GM12892 (cell line): ENCODE measurements at regions not wholly inside any gene's neighbourhood (a gene's known extent, or its start where the extent isn't known, plus 50 kb on each side); places are given as distances from the start of the nearest gene placed in this dataset.

Experiments
- POLR2A ChIP-seq: IDR thresholded peaks from 2 replicates; pipeline ENCODE4 v1.6.1; 2011; ENCODE audit warnings: low read depth, low read length, control low read depth
- POLR2AphosphoS5 ChIP-seq: IDR thresholded peaks from 2 replicates; pipeline ENCODE4 v1.6.1; 2011; ENCODE audit warnings: low read depth, low read length, control low read depth

GRCh38 chr7:81299711-81300110 is 380.9 kb upstream of the SEMA3C start:
- TF ChIP-seq POLR2A: no peak
- TF ChIP-seq POLR2AphosphoS5: no peak
